Activated CD4-positive, alpha-beta T cell treated with anti-CD3 and anti-CD28 coated beads, Interleukin-2, Interleukin-6, amounts not matched to agents 100 ng/mL and 50 ng/mL, durations not matched to agents 16 hours and 8 hours (primary cell): ENCODE measurements at regions not wholly inside any gene's neighbourhood (a gene's known extent, or its start where the extent isn't known, plus 50 kb on each side); places are given as distances from the start of the nearest gene placed in this dataset.

Source experiments
- DNase-seq: peaks from one replicate; pipeline ENCODE4 v3.0.0-alpha.2; 2020

DNA sequence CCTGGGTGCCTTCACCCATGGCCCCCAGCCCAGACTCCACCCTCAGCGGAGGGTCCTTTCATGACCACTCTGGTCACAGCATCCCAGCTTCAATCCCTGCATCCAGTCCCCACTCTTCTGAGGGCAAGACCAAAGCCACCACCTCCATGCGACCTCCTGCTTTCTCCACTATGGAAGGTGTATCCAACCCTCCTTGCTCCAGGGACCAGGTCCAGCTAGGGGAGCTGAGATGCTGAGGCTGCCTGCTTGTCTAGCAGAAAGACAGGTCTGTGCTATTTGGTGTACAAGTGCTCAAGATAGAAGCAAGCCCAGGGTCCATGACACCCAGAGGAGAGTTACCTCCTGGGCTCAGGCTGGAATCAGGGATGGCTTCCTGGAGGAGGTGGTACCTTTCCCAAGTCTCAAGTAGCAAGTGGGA is 73.8 kb upstream of the RAB6C start:
- DNase-seq: no peak

DNA sequence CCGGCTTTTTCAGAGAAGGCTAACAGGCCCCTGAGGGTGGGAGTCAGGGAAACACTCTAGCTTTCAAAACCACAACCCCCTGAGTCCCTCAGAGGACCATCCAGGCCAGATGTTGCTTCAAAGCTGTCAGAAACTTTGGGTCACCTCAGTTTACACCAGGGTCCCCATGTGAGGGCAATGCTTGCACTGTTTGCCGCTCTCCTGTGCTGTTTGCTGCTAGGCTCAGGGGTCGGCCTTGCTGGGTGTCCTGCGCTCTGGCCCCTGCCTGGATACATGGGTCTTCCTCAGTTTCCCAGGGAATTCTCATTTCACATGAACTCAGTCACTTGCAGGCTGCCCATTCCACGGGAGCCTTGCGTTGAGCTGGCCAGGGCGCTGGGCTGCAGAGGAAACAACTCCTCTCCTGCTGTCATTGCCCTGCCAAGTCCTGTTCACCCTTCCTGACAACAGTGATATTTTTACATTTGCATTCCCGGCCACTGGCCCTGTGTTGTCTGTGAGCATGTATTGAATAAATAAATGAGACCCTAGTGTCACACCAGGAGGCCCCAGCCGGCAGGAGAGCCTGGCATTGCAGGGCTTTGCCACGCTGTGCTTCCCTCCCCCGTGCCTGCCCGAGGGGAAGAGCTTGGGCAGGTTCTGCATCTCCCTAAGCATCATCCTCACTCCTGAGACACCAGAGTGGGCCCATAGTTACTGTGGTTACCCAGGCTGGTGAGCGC is 73.2 kb upstream of the RAB6C start:
- DNase-seq: no peak

DNA sequence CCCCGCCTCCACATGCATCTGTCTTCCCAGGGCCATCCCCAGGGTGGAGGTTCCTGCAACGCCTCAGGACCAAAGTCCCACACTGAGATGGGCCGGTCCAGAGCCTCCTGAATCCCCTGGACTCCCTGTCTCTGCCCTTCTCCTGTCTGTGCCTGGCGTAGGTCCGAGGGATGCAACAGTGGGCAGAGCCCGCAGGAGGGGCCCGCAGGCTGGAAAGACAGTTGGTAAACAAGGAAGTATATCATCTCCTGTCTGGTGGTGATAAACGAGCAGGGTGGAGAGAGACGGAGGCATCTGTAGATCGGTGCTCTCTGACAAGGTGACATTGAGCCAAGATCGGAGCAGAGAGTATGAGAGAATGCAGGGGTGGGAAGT is 72.6 kb upstream of the RAB6C start:
- DNase-seq: no peak

DNA sequence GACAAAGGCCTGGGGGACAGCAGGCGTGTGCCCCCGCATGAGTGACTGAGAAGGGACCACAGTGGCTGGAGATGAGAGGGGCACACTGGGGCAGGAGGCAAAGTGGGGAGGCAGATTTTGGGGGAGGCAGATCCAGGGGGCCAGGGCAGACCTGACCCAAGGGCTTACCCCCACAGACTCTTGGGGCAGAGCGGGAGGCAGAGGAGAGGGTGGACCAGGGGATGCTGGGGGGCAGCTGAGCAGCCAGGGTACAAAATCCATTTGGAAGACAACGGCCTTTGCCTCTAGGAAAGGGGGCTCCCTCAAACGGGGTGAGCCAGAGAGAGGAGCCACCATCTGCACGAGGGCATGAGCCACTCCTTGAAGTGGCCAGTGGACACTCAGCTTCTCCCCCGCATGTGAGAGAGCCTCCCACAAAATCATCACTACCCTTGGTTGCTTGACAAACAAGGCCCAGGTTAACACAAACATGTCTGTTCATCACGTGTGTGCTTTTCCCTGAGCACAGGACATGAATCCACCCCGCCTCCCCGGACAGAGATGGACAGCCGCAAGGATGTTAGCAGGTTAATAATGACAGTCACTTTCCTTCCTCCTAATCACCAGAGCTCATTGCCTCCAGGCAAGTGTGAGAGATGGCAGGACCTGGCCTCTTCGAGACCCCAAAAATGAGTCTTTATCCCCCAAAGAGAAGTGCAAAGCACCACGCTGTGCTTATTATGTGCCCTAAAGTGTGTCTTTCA is 72.0 kb upstream of the RAB6C start:
- no peak for DNase-seq

DNA sequence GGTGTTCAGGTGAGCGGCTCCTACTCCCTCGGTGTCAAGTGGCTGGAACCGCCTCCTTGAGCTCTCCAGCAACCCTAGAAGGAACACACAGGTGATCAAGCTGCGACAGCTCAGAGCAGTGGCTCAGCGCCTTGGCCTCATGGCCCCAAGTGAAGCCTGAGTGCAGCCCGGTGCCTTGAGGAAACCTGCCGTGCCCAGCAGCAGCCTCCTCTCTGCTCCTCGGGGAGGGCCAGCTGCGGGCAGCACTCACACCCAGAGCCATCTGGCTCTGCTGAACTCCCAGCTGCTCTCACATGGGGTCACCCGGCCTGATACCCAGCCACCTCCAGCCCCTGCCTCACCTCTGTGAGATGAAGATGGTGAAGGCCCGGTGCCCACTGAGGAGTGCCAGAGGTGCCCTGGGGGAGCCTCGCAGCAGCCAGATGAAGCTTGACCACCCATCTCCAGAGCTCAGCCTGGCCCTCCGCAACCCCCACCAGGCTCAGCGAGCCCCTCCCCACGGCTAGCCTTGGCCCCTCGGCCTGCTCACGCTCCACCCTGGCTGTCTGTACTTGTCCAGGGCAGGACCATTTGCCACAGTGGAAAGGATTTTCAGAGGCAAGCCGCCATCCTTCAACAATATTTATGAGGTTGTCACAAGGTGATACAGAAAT is 70.6 kb upstream of the RAB6C start:
- no peak for DNase-seq

DNA sequence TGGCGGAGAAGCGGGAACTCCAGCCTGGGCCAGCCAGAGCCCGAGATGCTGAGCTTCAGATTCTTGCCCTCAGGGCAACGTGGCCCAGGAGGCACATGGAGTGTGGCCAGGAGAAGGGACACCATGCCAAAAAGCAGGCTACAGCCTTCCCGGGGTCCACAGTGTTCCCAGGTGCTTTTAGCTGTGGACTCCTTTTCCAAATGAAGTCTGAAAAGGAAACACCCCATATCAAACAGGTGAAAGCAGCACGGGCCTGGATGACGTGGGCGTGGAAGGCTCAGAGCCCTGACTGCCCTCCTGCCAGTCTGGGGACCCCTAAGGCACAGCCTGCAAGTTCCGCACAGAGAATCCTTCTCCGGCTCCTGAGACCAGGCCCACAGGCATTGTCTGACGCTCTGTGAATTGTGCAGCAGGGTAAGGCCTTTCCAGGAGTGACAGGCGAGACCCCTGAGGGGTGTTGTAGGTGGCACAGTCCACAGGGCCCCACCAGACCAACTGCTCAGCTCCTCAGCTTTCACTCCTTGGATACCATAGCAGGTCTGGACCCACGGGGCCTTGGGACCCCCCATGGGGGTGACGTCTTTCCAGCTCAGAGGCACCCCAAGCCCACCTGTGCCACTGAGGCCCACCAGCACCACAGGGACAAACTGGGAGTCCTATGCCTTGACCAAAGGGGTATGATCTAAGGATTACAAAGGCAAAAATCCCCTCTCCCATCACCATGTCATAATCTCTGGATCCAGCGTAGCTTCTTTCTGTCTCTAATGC is 69.6 kb upstream of the RAB6C start:
- DNase-seq: no peak

DNA sequence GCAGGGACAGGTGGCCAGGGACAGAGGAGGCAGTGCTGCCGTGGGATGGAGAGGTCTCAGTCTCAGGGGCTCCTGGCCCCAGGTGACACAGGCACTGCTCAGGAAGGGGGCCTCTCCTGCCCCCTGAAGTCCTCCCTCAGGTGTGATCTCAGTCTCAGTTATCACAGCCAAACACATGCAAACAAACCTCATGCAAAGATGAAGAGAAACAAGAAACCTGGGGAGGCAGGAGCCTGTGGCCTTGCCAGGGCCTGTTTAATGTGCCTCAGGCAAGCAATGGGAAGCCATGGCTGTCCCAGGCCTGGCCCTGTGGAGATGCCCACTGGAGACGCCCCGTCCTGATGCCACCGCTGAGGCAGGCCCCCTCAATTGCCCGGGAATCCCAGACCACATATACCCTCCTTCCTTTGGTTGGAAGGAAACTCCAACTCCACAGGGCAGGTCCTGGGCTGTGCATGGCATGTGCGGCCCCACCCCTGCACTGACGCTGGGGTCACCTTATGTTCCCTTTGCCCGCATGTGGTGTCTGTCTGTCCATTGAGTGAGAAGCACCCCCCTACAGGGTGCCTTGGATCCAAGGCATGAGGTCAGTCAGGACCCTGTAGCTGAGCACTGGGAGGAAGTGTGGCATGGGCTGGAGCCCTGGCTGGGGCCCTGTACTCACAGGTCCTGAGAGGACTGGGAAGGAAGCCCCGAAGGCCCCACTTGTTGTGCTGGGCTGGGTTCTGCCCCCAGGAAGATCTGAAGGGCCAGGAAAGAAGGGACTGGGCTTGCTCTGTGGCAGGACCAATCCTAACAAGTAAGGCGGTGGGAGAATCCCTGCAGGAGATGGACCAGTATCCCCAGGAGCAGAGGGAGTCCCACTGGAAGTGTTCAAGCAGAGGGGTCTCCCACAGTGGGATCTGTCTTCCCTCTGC is 68.8 kb upstream of the RAB6C start:
- no peak for DNase-seq

DNA sequence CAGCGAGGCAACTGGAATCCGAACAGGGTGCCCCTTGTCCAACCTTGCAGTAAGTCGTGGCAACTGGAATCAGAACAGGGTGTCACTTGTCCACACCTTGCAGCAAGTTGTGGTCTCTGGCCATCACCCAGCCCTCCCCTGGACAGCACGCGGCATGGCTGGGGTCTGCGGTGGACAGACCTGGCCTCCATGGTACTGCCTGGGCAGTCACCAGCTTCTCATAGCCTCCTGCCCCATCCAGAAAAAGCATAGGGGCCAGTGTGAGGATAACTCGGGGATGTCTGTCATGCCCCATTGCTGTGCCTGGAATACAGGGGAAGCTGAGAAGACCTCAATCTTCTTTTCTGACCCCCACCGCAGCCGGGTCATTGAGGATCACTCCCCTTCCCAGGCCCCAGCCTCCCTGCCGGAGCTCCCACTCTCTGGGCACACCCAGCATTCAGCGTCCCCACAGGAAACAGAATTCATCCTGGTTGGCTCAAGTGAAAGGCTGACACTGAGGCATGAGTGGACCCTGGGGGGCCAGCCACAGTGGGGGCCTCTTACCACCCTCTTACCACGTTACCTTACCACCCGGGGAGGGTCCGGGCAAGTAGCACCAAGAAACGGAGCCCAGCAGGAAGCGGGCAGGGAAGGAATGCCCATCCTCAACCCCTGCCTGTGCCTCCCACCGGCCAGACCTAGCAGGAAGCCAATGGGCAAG is 68.0 kb upstream of the RAB6C start:
- no peak for DNase-seq

DNA sequence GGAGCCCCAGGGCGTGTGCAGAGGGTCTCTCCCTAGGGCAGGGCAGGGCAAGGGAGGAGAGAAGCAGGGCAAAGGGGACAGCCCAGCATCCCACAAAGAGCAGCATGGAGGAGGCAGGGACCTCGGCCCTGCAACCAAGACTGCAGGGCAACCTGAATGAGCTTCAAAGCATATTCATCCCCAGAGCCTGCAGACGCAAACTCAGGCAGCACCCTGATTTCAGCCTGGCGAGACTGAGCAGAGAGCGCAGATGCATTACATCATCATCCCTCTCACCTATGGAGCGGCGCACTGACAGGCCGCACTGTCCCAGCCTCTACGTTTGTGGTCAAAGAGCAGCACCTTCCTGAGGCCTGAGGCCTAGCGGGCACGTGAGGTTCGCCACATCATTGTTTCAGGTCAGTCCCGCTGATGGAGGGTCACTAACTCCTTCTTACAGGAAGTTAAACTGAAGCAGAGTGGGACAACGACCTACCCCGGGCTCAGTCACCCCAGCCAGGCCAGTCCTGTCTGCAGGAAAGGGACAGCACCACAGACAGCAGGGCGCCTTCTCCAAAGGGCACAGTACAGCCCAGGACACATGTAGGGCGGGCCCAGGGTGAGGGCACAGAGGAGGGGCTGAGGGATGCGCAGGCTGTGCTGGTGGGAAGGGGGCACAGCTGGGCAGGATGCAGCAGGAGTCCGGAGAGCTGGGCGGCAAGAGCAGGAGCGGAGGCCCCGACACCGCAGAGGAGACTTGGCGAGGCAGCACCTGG is 67.2 kb upstream of the RAB6C start:
- DNase-seq: no peak

DNA sequence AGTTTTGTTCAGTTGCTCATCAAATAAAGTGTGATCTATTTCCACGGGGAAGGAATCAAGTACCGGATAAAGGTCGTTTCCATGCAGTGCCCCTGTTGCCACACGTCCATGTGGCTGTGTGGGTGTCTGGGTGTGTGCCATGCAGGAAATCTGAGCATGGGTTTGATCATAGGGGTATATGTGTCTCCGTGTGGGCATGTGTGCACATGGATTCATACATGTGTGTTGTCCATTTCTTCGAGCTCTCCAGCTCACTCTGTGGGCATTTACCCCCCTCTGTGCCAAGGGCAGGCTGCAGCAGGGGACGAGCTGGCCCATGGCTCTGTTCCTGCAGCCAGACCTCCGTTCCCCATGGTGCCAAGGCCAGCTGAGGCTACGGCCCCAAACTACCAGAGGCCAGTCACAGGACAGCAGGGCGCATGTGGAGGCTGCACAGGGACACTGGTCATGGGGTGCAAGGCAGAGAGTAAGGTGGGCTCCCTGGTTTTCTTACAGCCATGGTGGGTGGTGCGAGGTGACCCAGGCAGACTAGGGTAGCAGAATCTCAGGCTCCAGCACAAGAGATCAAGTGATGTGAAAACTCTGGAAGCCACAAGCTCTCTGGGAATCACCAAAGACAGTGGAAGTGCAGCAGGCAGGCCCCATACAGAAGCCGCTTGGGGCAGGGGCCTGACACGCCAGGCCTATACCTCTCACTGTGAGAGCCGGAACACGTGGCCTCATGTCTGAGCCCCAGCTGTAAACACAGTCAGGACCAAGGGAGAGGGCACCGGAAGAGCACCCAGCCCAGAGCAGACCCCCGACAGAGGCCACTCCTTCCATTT is 66.4 kb upstream of the RAB6C start:
- no peak for DNase-seq

DNA sequence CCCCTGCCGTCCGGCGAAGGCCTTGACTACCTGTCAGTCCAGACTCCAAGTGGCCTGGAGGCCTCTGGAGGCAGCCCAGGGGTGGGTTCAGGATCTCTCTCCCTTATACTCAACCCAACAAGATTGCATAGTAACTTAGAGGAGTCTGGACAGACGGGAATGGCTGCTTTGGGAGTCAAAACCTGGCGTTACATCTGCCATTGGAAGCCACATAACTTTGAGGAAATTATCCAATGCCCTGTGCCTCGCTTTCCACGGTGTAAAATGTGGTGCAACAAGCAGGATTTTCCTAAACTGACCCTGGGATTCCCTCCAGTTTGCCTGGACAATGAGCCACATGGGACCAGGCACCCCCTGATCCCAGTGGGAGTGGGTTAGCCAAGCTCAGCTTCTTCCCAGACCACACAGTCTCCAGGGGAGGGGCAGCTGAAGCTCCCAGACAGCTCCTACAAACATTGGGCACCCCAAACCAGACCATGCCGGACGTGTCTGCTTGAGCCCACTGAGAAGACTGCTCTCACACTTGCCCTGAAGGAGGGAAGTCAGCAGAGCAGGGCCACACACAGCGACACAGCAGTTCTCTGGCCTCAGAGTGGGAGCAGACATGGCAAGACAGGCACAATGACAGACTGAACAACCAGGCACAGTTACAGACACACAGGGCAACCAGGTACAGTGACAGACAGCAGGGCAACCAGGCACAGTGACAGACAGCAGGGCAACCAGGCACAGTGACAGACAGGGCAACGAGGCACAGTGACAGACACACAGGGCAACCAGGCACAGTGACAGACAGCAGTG is 65.6 kb upstream of the RAB6C start:
- no peak for DNase-seq

DNA sequence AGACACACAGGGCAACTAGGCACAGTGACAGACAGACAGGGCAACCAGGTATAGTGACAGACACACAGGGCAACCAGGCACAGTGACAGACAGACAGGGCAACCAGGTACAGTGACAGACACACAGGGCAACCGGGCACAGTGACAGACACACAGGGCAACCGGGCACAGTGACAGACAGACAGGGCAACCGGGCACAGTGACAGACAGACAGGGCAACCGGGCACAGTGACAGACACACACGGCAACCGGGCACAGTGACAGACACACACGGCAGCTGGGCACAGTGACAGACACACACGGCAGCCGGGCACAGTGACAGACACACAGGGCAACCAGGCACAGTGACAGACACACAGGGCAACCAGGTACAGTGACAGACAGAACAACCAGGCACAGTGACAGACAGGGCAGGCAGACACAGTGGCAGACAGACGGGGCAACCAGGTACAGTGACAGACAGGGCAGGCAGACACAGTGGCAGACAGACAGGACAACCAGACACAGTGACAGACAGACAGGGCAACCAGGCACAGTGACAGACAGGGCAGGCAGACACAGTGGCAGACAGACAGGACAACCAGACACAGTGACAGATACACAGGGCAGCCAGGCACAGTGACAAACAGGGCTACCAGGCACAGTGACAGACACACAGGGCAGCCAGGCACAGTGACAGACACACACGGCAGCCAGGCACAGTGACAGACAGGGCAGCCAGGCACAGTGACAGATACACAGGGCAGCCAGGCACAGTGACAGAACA is 64.7 kb upstream of the RAB6C start:
- no peak for DNase-seq

DNA sequence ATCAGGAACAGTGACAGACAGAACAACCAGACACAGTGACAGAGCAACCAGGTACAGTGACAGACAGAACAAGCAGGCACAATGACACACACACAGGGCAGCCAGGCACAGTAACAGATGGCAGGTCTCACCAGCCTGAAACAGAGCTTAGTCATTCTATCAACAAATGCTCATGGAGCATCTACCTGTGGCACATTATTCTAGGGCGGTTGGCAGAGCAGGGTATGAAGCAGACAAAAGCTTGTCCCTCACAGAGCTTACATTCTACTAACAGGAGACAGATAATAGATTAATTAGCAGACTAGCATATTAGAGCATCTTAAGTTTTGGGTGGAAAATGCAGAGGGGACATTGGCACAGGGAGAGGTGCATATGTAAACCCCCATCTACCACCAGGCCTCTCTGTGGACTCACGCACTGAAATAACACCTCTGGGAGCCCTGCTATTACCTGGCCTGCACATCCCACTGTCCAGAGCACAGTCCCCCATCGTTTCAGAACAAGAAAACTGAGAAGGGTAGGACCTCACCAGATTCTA is 64.1 kb upstream of the RAB6C start:
- no peak for DNase-seq

DNA sequence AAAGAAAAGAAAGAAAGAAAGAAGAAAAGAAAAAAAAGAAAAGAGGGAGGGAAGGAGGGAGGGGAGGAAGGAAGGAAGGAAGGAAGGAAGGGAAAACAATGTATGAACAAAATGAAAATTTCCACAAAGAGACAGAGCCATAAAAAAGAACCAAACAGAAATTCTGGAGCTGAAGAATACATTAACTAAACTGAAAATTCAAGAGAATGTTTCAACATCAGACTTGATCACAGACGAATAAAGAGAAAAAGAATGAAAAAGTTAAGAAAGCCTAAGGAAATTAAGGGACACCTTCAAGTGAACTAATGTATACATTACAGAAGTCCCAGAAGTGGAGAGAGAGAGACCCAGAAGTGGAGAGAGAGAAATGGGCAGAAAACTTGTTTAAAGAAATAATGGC is 60.9 kb upstream of the RAB6C start:
- no peak for DNase-seq

DNA sequence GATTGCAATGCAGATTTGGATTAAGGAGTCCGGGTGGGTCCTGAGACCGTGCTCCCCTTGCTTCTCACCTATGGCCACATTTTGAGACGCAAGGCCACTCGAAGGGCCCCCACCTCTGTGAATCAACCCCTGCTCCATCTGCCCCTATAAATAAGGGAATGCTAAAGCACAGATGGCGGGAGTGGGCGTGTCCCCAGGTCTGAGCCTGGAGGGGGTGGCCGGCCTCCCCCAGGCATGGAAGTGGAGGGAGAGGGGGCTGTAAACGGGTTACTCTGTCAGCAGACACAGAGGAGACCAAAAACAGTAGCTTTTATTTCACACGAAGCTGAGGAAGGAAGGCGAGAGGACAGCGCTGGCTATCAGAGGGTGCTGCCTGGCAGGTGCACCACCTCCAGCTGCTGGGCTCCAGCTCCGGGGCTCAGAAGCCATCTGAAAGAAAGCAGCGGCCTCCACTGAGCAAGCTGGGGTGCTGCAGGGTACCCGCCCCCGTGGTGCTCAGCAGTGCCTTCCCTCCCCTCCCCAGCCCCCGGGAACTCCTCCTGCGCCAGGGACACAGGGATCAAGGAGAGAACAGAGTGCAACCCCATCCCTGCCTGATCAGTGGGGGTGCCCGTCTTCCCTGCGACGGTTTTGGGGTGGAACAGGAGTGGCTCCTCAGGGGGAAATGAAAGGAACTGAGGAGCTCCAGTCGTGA is 56.7 kb upstream of the RAB6C start:
- no peak for DNase-seq

DNA sequence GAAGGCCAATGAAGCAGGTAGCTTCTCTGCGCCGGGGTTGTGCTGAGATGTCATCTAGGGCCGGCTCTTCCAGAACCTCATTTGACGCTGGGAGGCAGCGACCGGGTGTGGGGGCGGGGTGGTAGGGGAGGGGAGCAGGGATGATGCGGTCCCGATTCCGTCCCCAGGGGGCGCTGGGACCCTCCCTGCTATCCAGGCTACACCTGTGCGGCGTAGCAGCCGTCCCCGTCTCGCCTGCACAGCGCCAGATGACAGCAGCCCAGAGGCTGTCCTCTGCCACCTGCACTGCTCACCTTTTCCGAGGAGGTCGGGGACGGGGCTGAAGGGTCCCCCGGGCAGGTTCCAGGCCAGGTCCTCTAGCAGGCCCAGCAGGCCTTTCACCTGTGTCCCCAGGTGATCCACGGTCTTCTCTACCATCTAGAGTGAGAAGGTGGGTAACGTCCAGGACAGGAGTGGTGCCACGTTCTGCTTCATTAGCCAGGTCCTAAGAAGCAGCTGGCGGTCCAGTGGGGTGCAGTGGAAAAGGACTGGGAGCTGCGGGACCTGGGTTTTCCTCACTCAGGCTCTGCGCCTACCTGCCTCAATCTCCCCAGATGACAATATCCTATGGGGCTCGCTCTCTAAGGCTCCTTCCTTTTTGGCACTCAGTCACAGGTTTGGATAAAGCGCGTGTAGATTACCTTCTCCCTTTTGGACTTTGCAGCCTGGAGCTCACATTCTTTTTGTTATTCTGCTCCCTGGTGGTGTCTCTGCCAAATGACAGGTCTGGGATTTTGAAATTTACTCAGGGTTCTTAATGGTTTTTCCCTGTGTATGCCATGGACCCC is 56.0 kb upstream of the RAB6C start:
- DNase-seq: peak; percentile 36
